Testis (tissue), 2 donors: ENCODE measurements at regions not wholly inside any gene's neighbourhood (a gene's known extent, or its start where the extent isn't known, plus 50 kb on each side); places are given as distances from the start of the nearest gene placed in this dataset.
"Not testable (repeated sequence)": the region's sequence is repeated elsewhere in the genome, so short reads cannot be mapped to it uniquely, and the experiment has no call there.

Experiments used
- DNase-seq: peaks from one replicate; pipeline ENCODE4 v3.0.0-alpha.2; 2019
- H3K27ac ChIP-seq, 2 donors: fragments of 200-600 bp; sonication (generic); one replicate each; pipeline ENCODE4 v1.5.1; 2019
- H3K27me3 ChIP-seq: fragments of 200-600 bp; sonication (generic); one replicate; pipeline ENCODE4 v1.5.1; 2019
- H3K36me3 ChIP-seq: fragments of 200-600 bp; sonication (generic); one replicate; pipeline ENCODE4 v1.5.1; 2017; ENCODE audit warnings: low read depth; ENCODE audit errors: missing control alignments
- H3K4me1 ChIP-seq: fragments of 200-600 bp; sonication (generic); one replicate; pipeline ENCODE4 v1.5.1; 2019
- H3K4me3 ChIP-seq, 2 donors: fragments of 200-600 bp; sonication (generic); one replicate each; pipeline ENCODE4 v1.5.1; 2017 to 2019
- H3K9me3 ChIP-seq: fragments of 200-600 bp; sonication (generic); one replicate; pipeline ENCODE4 v1.5.1; 2017
- POLR2A ChIP-seq: fragments of 450-650 bp; IDR thresholded peaks from one replicate; pipeline ENCODE4 v1.6.1; 2017; ENCODE audit warnings: antibody characterized with exemption, mild to moderate bottlenecking, moderate library complexity
- WGBS, 2 donors: methylation state at CpG; one replicate each; pipeline ENCODE4 v1.1.5; 2018; 5-methylcytosine and 5-hydroxymethylcytosine counted together
- intact Hi-C: fragments of 100-400 bp; cut with DNase I; formaldehyde crosslinking; loops from one replicate; pipeline ENCODE4 v1.15.1; 2023; ENCODE audit warnings: low total_unique reads
- TF ChIP-seq, protein P1 (sequence below), 3 experiments: fragments of 450-650 bp in 2 of 3; fragments of 200-600 bp in 1 of 3; sonication (generic) in 1 of 3; IDR thresholded peaks; one replicate each; pipeline ENCODE4 v1.5.1; 2016 to 2019; ENCODE audit warnings: antibody characterized with exemption in 3 of 3, mild to moderate bottlenecking in 2 of 3, moderate library complexity in 1 of 3

DNA sequence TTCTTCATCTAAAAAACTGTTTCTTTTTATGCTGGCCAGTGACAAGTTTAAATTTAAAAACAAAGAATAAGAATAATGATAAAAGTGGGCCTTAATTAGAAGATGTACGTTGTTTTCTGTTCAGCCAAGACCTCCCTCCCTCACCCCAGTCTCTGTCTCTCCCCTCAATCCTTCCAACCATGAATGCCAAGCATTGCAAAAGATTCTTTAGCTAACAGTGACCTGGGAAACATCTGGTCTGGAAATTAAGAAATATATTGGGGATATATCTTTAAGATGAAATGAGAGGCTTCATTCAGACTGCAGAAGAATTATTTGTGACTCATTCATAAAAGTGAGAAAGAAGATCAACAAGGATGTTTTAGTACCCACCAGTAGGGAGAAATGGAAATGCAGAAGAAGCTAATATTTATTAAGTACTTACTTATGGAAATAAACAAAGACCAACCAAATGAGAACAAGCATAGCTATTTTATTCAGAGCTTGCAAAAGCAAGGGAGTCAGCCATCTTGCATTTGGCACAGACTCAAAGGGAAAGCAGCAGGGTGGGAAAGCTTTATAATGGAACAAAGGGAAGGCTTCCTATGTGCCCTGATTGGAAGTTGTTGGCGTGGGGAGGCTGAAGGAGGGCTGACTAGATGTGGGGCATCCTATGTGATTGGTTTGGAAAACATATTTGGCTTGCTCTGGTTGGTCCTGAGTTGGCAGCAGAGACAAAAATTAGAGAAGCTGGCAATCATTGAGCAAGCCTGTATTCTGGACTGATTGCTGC, 595.4 kb upstream of the GHITM start:
- intact Hi-C loops = no loop called here
- Histone ChIP-seq H3K9me3 (no peaks in the 10 kb centered on the region), H3K4me3 (no peak overlapping the region), H3K27me3 (no peaks in the 10 kb centered on the region), H3K27ac (no peak overlapping the region), H3K4me1 (peaks cover 34% of the 10 kb centered on the region), H3K36me3 (no peaks in the 10 kb centered on the region)
- no peak for DNase-seq
- WGBS, 2 donors = 62 to 78% methylated on average over 2 of the region's 2 CpGs
- TF ChIP-seq, protein P1, sequence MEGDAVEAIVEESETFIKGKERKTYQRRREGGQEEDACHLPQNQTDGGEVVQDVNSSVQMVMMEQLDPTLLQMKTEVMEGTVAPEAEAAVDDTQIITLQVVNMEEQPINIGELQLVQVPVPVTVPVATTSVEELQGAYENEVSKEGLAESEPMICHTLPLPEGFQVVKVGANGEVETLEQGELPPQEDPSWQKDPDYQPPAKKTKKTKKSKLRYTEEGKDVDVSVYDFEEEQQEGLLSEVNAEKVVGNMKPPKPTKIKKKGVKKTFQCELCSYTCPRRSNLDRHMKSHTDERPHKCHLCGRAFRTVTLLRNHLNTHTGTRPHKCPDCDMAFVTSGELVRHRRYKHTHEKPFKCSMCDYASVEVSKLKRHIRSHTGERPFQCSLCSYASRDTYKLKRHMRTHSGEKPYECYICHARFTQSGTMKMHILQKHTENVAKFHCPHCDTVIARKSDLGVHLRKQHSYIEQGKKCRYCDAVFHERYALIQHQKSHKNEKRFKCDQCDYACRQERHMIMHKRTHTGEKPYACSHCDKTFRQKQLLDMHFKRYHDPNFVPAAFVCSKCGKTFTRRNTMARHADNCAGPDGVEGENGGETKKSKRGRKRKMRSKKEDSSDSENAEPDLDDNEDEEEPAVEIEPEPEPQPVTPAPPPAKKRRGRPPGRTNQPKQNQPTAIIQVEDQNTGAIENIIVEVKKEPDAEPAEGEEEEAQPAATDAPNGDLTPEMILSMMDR (IDR thresholded peaks at IDR 0.05) = no peak
- no peak for TF ChIP-seq POLR2A

DNA sequence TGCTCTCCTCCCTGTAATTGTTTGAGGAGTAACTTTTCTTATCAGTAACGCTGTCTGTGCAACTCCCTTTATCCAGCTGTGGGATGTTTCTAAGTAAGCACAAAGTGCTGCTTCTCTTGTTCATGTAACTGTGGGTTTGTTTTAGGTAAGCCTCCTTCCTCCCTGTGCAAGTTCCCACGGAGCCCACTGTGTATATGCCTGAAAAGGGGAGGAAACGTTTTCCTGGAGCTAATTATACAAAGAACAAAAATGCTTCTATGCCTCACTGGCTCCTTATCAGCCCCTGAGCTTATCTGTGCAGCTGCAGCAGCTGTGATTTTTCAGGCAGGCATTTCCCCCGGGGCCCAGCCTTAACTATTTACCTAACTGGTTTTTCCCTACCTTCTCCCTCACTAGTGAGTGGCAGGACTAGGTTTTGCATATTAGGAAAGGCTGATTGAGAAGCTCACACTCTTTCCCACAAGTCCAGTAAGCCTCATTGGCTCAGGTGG, 593.4 kb upstream of the GHITM start:
- DNase-seq = no peak
- Histone ChIP-seq H3K27me3 (no peaks in the 10 kb centered on the region), H3K36me3 (no peaks in the 10 kb centered on the region), H3K9me3 (no peaks in the 10 kb centered on the region), H3K4me3 (no peak overlapping the region), H3K27ac (peak overlapping the region in 1 of 2 donors; percentile 15), H3K4me1 (peaks cover 26% of the 10 kb centered on the region)
- TF ChIP-seq, protein P1 (IDR thresholded peaks at IDR 0.05) = no peak
- intact Hi-C loops = no loop called here
- WGBS, 2 donors = 6 to 8% methylated on average over 4 of the region's 4 CpGs

DNA sequence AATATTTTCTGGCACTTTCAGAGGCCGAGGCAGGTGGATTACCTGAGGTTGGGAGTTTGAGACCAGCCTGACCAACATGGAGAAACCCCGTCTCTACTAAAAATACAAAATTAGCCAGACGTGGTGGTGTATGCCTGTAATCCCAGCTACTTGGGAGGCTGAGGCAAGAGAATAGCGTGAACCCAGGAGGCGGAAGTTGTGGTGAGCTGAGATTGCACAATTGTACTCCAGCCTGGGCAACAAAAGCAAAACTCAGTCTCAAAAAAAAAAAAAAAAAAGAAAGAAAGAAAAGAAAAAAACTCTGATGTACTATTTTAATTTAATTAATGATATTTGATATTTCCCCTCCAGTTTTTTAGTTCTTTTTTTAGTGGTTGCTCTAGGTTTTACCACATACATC, 588.1 kb upstream of the GHITM start:
- H3K27ac ChIP-seq, H3K4me3 ChIP-seq, DNase-seq, H3K9me3 ChIP-seq, H3K4me1 ChIP-seq, H3K27me3 ChIP-seq, H3K36me3 ChIP-seq, intact Hi-C loops: not testable (repeated sequence)
- 91 to 97% methylated on average over 5 of the region's 5 CpGs for WGBS, 2 donors

DNA sequence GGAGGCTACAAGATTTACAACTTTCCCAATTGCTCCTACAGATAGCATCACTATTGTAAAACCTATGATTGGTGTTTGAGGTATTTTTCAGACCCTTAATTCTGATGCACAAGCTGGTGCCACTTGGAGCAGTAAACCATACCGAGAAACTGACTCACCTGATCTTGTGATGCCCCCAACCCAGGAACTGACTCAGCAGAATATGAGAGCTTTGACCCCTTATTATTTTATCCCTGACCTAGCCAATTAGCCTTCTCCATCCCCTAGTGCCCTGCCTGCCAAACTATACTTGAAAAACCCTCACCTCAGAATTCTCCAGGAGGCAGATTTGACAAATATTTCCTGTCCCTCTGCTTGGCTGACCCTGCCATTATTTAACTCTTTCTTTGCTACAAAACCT, 585.9 kb upstream of the GHITM start:
- DNase-seq = no peak
- intact Hi-C loops = no loop called here
- no peak overlapping the region for H3K4me3 ChIP-seq
- peaks cover 2% of the 10 kb centered on the region for H3K4me1 ChIP-seq
- no peak overlapping the region for H3K27ac ChIP-seq
- no peaks in the 10 kb centered on the region for H3K36me3 ChIP-seq
- WGBS, 2 donors = 83 to 92% methylated on average over 1 of the region's 1 CpG
- TF ChIP-seq, protein P1 (IDR thresholded peaks at IDR 0.05) = no peak
- TF ChIP-seq POLR2A = no peak
- no peaks in the 10 kb centered on the region for H3K27me3 ChIP-seq
- H3K9me3 ChIP-seq = no peaks in the 10 kb centered on the region

- no peak overlapping the region for H3K27ac ChIP-seq
- no peaks in the 10 kb centered on the region for H3K27me3 ChIP-seq
- no peak for TF ChIP-seq POLR2A
- TF ChIP-seq, protein P1 (IDR thresholded peaks at IDR 0.05) = no peak
- DNase-seq = no peak
- H3K4me3 ChIP-seq = no peak overlapping the region
- H3K4me1 ChIP-seq = peaks cover 2% of the 10 kb centered on the region
- intact Hi-C loops = no loop called here
- H3K9me3 ChIP-seq = no peaks in the 10 kb centered on the region
- H3K36me3 ChIP-seq = no peaks in the 10 kb centered on the region
These were observed 584.0 kb upstream of the GHITM start for GRCh38 chr10:83555264-83555663.
